Fibroblast of skin of left biceps (primary cell): ENCODE measurements at regions not wholly inside any gene's neighbourhood (a gene's known extent, or its start where the extent isn't known, plus 50 kb on each side); places are given as distances from the start of the nearest gene placed in this dataset.
"Not testable (repeated sequence)": the region's sequence is repeated elsewhere in the genome, so short reads cannot be mapped to it uniquely, and the experiment has no call there.

Experiments used
- DNase-seq, 2 experiments: peaks; one replicate each; pipeline ENCODE4 v3.0.0-alpha.2; 2013; ENCODE audit warnings: low read depth in 2 of 2

DNA sequence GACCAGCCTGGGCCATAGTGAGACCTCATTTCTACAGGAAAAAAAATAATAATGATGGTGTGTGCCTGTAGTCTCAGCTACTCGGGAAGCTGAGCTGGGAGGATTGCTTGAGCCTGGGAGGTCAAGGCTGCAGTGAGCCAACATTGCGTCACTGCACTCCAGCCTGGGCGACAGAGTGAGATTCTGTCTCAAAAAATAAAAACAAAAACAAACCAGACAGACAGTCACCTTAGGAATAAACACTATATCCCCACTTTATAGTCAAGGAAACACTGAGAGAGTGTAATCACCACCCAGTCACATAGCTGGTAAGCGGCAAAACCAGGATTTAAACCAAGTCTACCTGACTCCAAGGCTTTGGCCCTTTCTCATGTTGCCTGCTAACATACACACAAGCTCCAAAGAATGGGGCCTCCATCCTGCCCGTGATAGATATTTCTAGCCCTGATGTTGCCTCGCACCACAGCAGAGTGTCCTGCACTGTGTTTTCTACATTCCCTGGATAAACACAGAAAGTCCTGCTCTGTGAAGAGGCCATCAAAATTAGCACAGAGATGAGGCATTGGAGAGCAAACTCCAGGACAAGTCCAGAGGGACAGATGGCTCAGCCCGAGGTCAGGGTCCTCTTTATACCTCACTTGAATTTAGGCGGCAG lies 66.1 kb upstream of the SMURF2 start:
- no peak for DNase-seq

- not testable (repeated sequence) for DNase-seq
These were observed 63.9 kb upstream of the SMURF2 start for GRCh38 chr17:64726025-64726424.

DNA sequence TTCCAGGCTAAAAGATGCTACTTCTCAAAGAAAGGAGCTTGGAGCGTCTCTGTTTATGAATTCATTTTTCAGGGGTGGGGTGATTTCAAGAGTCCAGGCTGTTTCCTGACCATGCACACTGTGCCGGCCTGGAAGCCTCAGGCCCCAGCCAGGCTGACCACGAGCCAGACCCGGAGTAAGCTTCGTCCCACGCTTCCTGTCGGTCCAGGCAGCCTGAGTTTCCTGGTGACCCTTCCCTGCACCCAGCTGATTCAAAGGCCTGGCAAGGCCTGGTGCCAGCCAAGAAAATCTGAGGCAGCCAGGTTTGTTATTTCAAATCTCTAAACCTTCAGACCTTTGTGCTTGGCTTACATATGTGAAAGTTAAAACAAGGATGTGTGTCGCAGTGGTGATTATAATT lies 62.1 kb upstream of the SMURF2 start:
- not testable (repeated sequence) for DNase-seq

DNA sequence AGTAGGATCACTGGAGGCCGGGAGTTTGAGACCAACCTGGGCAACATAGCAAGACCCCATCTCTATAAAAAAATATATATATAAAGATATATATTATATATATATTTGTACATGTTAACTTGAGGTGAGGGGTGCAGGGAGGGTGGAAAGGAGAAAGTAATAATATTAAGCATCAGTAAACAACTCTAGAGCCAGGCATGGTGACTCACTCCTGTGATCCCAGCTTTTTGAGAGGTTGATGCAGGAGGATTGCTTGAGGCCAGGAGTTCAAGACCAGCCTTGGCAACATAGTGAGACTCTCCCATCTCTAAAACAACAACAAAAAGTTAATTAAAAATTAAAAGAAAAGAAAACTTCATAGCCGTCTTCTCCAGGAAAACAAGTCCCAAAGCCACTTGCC lies 61.7 kb upstream of the SMURF2 start:
- no peak for DNase-seq

DNA sequence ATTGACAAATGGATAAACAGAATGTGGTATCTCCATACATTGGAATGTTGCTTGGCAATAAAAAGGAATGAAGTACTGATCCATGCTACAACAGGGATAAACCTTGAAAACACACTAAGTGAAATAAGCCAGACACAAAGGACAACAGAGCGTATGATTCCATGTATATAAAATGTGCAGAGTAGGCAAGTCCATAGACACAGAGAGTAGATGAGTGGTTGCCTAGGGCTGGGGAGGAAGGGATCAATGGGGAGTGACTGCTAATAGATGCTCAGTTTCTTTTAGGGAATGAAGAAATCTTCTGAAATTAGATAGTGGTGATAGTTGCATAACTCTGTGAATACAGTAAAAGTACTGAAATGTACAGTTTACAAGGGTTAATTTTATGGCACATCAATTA lies 59.4 kb upstream of the SMURF2 start:
- not testable (repeated sequence) for DNase-seq

- DNase-seq, result not testable (repeated sequence)
These were observed 58.1 kb upstream of the SMURF2 start for GRCh38 chr17:64720253-64720652.

- not testable (repeated sequence) for DNase-seq
These were observed 57.4 kb upstream of the SMURF2 start for GRCh38 chr17:64719517-64719916.

DNA sequence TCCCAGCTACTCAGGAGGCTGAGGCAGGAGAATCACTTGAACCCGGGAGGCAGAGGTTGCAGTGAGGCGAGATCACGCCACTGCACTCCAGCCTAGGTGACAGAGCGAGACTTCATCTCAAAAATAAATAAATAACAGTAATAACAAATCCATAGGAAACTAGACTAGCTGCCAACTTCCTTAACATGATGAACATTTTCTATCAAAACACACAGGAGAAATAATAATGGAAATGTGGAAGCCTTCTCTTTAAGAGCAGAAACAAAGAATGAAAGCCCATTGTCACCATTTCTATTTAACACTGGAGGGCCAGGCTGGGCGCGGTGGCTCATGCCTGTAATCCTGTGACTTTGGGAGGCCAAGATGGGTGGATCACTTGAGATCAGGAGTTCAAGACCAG lies 56.7 kb upstream of the SMURF2 start:
- DNase-seq, result not testable (repeated sequence)

GRCh38 chr17:64718058-64718457 lies 56.0 kb upstream of the SMURF2 start:
- no peak for DNase-seq

GRCh38 chr17:64716496-64716895 lies 54.4 kb upstream of the SMURF2 start:
- DNase-seq, result not testable (repeated sequence)

DNA sequence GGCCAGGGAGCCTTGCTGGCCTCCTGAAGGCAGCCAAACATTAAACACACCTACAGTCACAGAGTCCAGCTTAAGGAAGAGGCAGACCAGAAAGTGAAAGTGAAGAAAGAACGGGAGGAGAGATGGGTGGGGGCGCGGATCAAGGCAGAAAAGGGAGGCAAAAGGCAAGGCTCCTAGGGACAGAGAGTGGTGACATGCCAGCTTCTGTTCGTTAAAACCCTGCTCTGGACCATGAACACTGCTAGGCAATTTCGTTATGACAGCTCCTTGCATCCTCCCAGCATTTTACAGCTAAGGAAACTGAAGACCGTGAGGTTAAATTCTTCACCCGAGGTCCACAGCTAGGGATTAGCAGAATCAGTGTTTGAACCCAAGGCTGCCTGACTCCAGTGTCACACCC lies 51.7 kb upstream of the SMURF2 start:
- not testable (repeated sequence) for DNase-seq

DNA sequence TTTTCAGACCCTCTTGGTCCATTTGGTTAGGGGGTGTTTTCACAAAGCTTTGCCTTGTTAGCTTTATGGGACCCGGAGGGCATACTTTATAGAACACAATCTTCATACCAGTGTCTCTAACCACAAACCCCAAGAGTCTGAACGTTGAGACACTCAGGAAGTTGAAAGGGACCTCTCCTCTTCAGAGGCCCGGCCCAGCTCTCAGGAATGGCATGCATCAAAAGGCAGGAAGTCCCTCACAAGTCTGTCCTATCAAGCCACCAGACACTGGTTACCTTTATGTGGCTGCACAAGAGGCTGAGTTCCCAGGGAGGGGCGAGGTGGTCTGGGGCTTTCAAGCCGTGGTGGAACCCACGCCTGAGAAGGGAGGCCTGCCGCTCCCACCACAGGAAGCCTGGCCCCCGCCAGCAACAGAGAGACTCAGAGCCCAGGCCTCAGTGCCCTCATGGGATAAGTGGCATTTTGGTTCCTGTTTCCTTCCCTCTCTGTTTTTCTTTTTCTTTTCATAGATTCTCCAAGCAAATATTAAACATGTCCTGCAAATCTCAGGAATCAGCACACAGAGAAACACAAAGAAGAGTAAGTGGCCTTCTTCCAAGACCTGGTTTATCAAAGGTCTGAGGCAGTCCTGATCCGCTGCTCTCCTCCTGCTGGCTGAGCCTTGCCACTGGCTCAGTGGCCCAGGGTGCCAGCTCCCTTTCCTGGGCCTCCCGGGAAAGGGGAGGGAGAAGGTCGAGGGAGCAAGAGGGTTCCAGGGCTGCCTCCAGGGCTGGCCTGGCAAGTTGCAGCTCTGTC lies 50.6 kb upstream of the SMURF2 start:
- not testable (repeated sequence) for DNase-seq
